ENCODE measurements at regions not wholly inside any gene's neighbourhood (a gene's known extent, or its start where the extent isn't known, plus 50 kb on each side); places are given as distances from the start of the nearest gene placed in this dataset.

DNA sequence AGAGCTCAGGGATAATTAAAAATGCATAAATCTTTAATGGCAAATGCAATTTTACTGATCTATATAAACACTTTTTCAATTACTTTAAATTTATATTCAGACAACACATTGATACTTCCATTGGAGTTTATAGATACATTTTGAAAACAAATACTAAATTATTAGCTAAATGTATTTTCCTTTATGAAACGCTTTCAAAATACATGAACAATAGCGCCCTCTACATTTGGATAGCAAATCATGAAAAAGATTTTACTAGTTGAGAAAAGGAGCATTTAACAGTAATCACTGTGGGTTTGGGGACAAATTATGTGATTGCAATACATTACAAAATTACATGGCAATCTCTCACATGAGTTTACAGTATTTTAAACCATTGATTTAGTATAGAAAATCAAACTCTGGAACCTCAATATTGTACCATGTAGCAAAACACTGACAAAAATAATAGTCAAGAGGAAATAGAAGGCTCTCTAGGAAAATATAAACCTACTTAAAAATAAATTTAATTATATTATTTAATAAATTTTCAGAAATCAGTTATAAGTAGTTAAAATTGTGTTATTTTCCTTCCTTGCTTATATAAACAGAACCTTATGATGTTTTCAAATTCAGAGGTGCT lies 207.9 kb downstream of the ZIC1 start:
- WGBS, 2 experiments (ENCODE audit: extremely low coverage in 2 of 2, insufficient read length in 1 of 2): no CpG with 5 or more reads among the region's 2 CpGs
- Histone ChIP-seq H3K23ac (ENCODE audit: low read depth, low read length) (no peak overlapping the region), H3K4ac (ENCODE audit: low read depth, low read length) (no peak overlapping the region), H3K18ac (ENCODE audit: low read depth, low read length) (no peak overlapping the region), H3K9me3 (ENCODE audit: control insufficient read depth, insufficient read depth, low read length) (no peaks in the 10 kb centered on the region), H4K91ac (ENCODE audit: insufficient read depth, low read depth, low read length) (no peak overlapping the region), H2AK5ac (ENCODE audit: low read depth, low read length) (no peak overlapping the region), H3K27me3 (ENCODE audit: control insufficient read depth, insufficient read depth, low read length) (no peaks in the 10 kb centered on the region), H3K56ac (ENCODE audit: extremely low read depth, insufficient read depth, low read length) (no peak overlapping the region), H2BK15ac (ENCODE audit: low read depth, low read length) (no peak overlapping the region), H3K36me3 (ENCODE audit: control insufficient read depth, insufficient read depth, low read length) (no peaks in the 10 kb centered on the region), H2AFZ (replicated peaks; ENCODE audit: low read length, poor library complexity) (no peak overlapping the region), H3K4me1 (ENCODE audit: control insufficient read depth, insufficient read depth, low read length) (no peaks in the 10 kb centered on the region), H3K9me1 (ENCODE audit: insufficient read depth, low read length) (no peaks in the 10 kb centered on the region), H2BK20ac (ENCODE audit: low read depth, low read length) (no peak overlapping the region), H2BK5ac (ENCODE audit: low read depth, low read length, poor library complexity, severe bottlenecking) (no peak overlapping the region), H4K20me1 (ENCODE audit: insufficient read depth, low read length) (no peaks in the 10 kb centered on the region), H3K14ac (replicated peaks; ENCODE audit: low read depth, low read length) (no peak overlapping the region), H3K27ac (ENCODE audit: insufficient read depth, low read length) (no peak overlapping the region), H4K8ac (ENCODE audit: low read depth in 2 of 2, low read length in 2 of 2) (no peak overlapping the region), H2AK9ac (replicated peaks; ENCODE audit: low read depth, low read length, poor library complexity) (no peak overlapping the region), H3K9ac (ENCODE audit: low read depth, low read length) (no peak overlapping the region), H4K5ac (ENCODE audit: low read depth, low read length) (no peak overlapping the region), H3K4me2 (ENCODE audit: low read depth, low read length) (no peak overlapping the region), H3K79me1 (ENCODE audit: low read depth in 1 of 2, low read length in 2 of 2) (no peaks in the 10 kb centered on the region), H2BK120ac (ENCODE audit: low read depth, low read length) (no peak overlapping the region), H3K4me3 (ENCODE audit: insufficient read depth, low read depth, low read length) (no peak overlapping the region)
- intact Hi-C loops (cut with micrococcal nuclease): loop anchor here (5.0 to 10.0 kb wide), 3 partner anchors 460 to 872 kb away; no protein-coding TSS in a partner anchor
- in situ Hi-C loops (cut with MboI; ENCODE audit: low sequenced_read_pairs): no loop called here
- no TSS peak for BruUV-seq (replicated peaks)
- ChIA-PET POLR2A (ENCODE audit: unreplicated experiment) (no interaction called here), CTCF (no interaction called here)
- dilution Hi-C loops (cut with HindIII; ENCODE audit: low sequenced_read_pairs, unreplicated experiment): no loop called here
- ATAC-seq (ENCODE audit: low read depth): no peak
- DNase-seq: peak; percentile 12
- no peak for TF ChIP-seq RCOR1 (IDR thresholded peaks at IDR 0.05; ENCODE audit: insufficient replicate concordance, low read length)
- no peak for TF ChIP-seq CHD1 (IDR thresholded peaks at IDR 0.05; ENCODE audit: low read depth, low read length)
- TF ChIP-seq CEBPB (IDR thresholded peaks at IDR 0.05; ENCODE audit: low read depth, low read length): no peak
- TF ChIP-seq POLR2A (IDR thresholded peaks at IDR 0.05; ENCODE audit: low read depth, low read length): no peak
- TF ChIP-seq RAD21 (IDR thresholded peaks at IDR 0.05; ENCODE audit: low read length): peak; percentile 37
- no peak for TF ChIP-seq BHLHE40 (IDR thresholded peaks at IDR 0.05; ENCODE audit: low read depth, low read length)
- TF ChIP-seq, protein P1, sequence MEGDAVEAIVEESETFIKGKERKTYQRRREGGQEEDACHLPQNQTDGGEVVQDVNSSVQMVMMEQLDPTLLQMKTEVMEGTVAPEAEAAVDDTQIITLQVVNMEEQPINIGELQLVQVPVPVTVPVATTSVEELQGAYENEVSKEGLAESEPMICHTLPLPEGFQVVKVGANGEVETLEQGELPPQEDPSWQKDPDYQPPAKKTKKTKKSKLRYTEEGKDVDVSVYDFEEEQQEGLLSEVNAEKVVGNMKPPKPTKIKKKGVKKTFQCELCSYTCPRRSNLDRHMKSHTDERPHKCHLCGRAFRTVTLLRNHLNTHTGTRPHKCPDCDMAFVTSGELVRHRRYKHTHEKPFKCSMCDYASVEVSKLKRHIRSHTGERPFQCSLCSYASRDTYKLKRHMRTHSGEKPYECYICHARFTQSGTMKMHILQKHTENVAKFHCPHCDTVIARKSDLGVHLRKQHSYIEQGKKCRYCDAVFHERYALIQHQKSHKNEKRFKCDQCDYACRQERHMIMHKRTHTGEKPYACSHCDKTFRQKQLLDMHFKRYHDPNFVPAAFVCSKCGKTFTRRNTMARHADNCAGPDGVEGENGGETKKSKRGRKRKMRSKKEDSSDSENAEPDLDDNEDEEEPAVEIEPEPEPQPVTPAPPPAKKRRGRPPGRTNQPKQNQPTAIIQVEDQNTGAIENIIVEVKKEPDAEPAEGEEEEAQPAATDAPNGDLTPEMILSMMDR (conservative IDR thresholded peaks at IDR 0.05; ENCODE audit: low read depth, low read length): peak; percentile 52
- TF ChIP-seq FOS (IDR thresholded peaks at IDR 0.05; ENCODE audit: low read depth, low read length): no peak
- TF ChIP-seq NFE2L2 (IDR thresholded peaks at IDR 0.05; ENCODE audit: low read depth, low read length): no peak
- no peak for TF ChIP-seq MAFK (IDR thresholded peaks at IDR 0.05; ENCODE audit: low read depth, low read length)
- no peak for TF ChIP-seq SMC3 (IDR thresholded peaks at IDR 0.05; ENCODE audit: low read depth, low read length)
- TF ChIP-seq, protein P2, sequence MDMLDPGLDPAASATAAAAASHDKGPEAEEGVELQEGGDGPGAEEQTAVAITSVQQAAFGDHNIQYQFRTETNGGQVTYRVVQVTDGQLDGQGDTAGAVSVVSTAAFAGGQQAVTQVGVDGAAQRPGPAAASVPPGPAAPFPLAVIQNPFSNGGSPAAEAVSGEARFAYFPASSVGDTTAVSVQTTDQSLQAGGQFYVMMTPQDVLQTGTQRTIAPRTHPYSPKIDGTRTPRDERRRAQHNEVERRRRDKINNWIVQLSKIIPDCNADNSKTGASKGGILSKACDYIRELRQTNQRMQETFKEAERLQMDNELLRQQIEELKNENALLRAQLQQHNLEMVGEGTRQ (IDR thresholded peaks at IDR 0.05; ENCODE audit: low read depth, low read length): no peak
- no peak for TF ChIP-seq MAZ (IDR thresholded peaks at IDR 0.05; ENCODE audit: borderline replicate concordance, low read depth, low read length)
- TF ChIP-seq, protein P3, sequence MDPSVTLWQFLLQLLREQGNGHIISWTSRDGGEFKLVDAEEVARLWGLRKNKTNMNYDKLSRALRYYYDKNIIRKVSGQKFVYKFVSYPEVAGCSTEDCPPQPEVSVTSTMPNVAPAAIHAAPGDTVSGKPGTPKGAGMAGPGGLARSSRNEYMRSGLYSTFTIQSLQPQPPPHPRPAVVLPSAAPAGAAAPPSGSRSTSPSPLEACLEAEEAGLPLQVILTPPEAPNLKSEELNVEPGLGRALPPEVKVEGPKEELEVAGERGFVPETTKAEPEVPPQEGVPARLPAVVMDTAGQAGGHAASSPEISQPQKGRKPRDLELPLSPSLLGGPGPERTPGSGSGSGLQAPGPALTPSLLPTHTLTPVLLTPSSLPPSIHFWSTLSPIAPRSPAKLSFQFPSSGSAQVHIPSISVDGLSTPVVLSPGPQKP (IDR thresholded peaks at IDR 0.05; ENCODE audit: borderline replicate concordance, low read depth, low read length): no peak

Data from IMR-90 (cell line).